ENCODE measurements at regions not wholly inside any gene's neighbourhood (a gene's known extent, or its start where the extent isn't known, plus 50 kb on each side); places are given as distances from the start of the nearest gene placed in this dataset.

- TF ChIP-seq POLR2A (IDR thresholded peaks at IDR 0.05; ENCODE audit: low read depth, low read length) (no peak), POLR2AphosphoS5 (IDR thresholded peaks at IDR 0.05; ENCODE audit: low read depth, low read length) (no peak), TAF1 (IDR thresholded peaks at IDR 0.05; ENCODE audit: borderline replicate concordance, low read depth, low read length) (no peak)
These were observed 82.3 kb downstream of the CD164 start for GRCh38 chr6:109299776-109300564.

Data from GM12892 (cell line).